ENCODE measurements at regions not wholly inside any gene's neighbourhood (a gene's known extent, or its start where the extent isn't known, plus 50 kb on each side); places are given as distances from the start of the nearest gene placed in this dataset.

DNA sequence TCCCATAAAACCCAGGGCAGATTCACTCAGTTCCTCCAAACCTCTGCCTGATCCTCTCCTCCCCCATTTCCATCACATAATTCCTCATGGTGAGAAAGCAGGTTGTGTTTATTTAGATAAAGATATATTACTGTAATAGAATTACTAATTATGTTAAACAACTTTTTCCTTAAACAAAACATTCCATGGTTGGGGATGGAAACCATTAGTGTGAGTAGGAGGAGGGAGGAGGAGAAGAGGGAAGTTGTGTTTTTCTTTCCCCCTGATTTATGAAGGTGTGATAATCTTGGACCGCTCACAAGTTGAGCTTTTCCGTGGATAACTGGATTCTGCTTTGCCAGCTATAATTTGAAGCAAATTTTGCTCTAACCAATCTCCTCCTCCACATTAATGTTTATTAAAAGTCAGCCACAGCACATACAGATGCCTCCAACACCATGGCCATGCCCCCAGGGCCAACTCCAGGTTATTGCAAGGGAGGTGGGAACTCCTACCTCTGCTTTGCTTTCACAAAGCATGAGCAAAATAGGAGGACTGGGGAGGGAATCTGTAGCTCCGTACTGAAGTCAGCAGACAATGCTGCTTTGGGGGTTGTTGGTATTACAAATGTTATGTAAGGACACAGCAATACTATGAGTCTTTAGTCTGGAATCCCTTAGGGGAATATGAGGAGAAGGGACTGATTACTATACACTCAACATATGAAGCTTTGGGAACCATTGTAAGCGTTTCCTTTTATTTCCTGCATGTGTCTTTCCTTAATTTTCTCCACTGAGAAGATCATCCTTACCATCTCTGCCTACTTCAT is 542.0 kb downstream of the DHX35 start:
- no peak for DNase-seq (ENCODE audit: low spot score)

DNA sequence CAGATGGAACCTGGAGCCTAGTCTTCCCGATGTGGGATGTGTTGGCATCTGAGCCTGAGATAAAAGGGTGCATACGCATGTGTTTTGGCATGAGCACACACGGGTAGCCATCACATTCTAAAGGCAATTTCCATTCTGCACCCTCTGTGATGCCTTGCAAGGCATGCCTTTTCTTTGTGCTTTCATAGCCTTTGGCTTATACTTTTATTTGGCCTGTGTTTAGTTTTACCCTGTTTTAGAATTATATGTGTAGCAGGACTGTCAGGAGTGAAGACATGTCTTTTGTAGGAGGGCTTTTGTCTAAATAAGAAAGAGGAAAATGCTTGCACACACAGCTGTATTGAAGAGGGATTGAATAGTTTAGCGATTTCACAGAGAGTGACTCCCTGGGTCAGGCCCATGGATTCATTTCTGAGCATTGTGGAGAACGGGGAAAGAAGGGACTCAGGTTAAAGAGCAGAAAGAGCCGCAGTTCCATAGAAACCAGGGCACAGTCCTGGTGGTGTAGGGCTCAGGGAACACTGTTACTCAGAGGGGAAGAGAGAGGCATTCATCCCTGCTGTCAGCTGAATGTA is 530.2 kb downstream of the DHX35 start:
- no peak for DNase-seq (ENCODE audit: low spot score)

DNA sequence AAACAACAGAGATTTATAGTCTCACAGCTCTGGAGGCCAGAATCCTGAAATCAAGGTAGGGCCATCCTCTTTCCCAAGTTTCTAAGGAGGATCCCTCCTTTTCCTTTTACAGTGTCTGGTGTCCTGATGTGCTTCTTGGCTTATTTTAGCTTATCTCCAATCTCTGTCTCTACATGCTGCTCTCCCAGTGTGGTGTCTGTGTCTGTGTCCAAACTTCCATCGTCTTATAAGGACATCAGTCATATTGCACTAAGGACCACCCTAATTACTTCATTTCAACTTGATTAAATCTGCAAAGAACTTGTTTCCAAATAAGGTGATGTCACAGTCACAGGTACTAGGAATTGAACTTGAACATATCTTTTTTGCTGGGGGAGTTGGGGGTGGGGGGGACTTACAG is 529.6 kb downstream of the DHX35 start:
- DNase-seq (ENCODE audit: low spot score): no peak

DNA sequence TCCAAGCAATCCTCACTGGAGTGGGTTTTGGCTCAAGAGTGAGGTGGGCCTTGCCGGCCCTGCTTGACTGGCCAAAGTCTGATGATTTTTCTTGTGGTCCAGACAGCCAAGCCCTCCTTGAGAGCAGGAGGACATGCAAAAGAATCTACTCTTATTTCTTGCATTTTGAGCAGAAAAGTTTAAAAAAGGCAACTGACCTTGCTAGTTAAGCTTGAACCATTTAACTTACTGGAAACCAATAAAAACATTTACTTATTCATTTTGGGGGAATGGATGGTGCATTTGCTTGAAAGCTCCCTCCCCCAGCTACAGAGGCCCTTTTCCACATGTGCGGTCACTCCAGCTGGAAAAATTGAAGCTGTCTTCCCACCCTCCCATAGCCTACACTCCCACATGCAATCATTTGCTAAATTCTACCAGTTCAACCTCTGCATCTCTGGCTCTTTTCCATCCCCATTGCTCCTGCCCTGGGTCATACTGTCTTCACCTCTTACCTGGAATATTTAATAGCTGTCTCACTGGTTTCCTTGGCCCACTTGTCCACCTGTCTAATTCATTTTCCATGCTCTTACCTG is 527.9 kb downstream of the DHX35 start:
- no peak for DNase-seq (ENCODE audit: low spot score)

DNA sequence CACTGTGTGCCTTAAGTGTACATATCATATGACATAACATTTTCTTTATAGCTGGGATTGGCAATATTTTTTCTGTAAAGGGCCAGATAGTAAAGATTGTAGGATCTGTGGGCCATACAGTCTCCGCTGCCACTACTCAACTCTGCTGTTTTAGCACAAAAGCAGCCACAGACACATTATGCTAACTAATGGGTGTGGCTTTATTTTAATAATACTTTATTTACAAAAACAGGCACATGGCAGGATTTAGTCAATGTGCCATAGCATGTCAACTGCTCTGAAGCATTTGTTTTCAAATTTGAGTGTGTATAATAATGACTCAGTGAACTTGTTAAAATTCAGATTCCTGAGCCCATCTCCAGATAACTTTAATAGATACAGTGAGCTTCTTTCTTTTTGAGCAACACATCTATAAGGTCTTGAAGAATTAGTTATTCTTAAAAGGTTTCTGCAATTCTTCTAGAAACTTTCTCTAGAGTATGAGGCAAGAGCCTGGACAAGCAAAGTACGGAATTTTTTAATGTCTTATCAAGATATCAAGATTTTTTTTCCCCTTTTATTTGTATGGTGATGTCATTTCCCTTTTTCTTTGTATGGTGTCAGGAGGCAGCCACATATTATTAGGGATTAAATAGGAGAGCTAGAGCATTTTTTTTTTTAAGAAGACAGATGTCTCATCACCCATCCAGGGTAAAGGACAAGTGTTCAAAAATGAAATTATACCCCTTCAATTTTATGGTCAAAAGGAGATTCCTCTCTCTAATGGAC is 518.3 kb downstream of the DHX35 start:
- DNase-seq (ENCODE audit: low spot score): no peak

DNA sequence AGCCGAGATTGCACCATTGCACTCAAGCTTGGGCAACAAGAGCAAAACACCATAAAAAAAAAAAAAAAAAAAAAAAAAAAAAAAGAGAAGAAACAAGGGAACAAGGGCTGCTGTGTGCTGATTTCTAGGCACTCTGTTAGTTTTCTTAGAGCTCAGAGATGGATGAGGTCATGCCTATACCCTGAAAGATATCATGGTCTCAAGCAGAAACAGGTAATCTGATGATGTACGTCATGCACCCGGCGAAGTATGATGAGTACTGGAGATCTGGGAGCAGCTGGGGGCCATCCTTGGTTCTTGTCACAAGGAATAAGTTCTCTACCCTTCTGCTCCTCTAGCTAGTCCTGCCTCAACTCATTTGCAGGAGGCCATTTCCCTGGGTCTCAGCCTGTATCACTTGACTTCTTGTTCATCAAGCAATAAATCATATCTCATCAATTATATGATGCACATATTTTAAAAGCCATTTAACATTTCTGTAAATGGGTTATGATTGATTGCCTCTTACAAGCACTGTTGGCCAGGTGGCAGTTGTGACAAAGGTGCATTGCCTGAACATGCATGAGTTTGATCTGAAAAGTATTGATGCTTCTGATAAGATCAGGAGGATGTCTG is 517.2 kb downstream of the DHX35 start:
- DNase-seq (ENCODE audit: low spot score): no peak

DNA sequence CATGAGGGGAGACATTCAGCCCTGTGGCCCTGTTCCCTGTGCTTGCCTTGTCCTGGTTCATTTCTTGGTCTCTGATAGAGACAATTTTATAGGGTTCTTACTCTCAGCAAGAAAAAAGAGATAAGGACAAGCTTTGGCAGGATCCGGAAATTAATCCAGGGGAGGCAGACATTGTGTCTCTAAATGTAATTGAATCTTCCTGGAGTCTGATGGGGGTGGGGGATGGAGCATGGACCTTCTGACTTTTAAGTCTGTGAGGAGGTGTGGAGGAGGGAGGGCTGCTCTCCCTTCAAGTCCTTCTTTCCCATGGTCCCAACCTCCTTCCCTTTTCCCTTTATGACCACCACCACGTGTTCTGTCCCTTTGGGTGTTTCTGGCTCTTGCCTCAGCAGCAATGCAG is 512.7 kb downstream of the DHX35 start:
- no peak for DNase-seq (ENCODE audit: low spot score)

DNA sequence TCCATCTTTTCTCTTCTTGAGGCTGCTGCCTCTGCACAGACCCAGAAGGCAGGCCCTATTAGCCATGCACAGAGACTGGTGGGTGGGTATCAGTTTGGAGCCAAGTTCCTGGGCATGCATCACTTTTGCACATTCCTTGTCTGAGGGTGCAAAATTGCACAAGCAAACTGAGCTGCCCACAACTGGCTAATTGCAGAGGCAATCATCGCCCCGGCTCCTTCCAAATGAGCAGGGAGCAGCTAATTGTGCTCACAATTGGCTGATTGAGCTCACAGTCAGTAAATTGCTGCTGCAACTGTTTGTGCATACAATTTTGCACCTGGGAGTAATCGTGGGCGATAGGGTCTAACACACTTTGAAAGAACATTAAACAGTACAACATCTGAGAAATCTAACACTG is 511.4 kb downstream of the DHX35 start:
- DNase-seq (ENCODE audit: low spot score): no peak

DNA sequence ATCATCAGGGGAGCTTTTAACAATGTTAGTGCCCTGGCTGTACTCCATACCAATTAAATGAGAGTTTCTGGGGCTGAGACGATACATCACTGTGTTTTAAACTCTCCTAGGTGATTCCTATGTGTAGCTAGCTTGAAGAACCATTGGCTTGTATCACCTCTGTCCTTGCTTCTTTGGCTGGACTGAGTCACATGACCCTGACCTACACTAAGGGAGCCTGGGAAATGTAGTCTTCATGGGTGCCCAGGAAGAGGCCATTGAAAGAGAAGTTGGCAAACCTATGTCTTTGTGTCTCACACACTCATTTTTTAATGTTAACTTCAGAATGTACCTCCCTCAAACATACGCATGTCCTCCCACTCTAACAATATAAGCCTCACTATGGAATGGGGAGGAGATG is 506.6 kb downstream of the DHX35 start:
- DNase-seq (ENCODE audit: low spot score): peak; percentile 10

DNA sequence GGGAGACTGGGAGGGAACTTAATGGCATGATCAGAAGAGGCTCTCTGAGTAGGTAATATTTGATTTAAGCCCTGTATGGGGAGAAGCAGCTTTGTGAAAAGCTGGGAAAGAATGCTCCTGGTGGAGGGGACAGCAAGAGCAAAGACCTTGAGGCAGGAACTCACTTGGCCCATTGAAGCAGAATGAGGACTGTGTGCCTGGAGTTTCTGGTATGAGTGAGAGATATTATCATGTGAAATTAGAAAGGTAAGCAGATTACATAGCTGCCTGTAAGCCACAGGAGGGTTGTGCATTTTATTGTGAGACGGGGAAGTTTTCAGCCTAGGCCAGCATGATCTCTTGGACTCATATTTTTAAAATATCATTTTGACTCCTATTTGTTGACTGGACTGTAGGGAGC is 502.1 kb downstream of the DHX35 start:
- no peak for DNase-seq (ENCODE audit: low spot score)

DNA sequence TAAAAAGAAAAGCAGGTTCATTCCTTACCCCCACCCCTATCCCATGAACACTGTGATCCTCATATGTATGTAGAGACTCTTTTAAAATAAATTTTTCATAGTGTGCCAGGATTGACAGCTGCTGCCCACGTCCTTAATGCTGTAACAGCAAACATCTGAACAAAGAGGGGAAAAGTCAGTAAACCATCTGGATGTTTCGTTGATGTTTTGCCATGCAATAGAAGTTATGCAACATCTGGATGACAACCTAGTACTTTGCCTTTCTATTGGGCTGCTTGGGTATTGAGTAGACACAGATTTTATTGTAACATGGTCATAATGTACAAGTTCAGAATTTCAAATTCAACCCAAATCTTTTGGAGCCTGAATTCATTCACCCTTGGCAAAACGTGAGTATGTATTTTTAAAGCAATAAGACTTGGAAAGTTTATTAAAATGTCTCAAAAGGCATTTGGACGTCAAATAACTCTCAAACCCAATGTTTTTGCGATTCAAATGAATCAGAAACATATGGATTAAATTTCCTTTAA is 500.3 kb downstream of the DHX35 start:
- DNase-seq (ENCODE audit: low spot score): no peak

DNA sequence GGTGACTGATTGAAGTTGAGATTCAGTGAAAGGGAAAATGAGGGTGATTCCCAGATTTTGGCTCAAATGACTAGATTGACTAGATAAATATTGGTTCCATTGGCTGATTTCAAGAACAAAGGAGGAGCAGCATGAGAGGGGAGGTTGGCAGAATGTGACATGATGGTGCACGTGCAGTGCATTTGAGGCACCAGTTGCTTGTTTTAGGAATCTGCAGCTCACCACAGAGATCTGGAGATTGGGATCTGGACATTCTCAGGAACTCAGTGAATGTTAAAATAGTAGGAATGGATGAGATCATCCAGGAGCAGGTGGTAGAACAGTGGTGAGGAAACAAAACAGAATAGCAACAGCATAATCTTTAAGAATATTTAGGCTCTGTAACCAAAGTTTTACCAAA is 496.3 kb downstream of the DHX35 start:
- DNase-seq (ENCODE audit: low spot score): no peak

DNA sequence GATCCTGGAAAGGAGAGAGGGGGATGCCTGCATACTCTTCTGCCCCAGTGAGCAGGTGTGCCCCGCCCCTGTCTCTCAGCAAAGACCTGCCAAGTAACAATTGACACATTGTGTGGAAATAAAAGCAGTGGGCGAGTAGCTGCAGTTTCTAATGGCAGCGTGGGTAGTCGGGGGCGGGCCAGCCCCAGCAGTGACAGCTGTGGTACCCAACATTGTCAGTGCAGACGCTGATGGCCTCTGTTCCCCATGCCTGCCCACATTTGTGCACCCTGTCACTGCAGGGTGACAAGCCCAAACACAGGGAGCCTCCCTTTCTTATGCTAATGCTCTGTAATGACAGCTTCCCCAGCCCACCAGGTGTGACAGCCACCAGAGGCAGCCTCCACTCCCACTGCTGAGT is 491.7 kb downstream of the DHX35 start:
- no peak for DNase-seq (ENCODE audit: low spot score)

DNA sequence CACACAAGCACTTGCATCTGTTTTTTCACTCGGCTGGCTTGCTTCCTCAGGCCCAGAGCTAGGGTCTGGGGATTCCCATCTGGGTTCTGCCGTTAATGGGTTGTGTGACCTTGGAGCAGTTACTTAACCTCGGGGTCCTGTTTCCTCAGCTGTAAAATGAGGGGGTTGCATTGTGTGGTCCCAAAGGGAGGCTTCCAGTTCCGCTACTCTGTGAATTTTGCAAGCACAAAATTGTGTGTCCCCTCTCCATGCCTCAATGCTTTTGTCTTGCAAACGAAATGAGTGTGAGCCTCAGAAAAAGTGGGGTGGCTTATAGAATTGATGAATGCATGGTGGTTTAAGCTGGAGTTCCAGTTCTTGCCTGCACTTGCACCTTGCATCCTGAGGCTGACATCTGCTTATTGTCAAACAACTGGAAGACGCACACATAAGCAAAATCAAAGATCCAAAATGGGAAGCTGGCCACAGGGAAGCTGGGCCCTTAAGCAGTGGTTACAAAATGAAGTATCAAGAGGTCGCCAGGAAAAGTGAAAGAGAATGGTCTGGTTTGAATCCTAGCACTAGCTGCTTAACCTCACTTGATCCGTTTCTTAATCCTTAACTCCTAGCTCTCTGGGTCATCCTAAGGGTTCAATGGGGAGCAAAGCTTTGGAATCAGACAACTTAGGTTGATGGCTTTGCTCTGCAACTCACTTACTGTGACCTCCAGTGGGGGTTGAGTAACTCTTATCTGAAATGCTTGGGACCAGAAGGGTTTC is 490.6 kb downstream of the DHX35 start:
- DNase-seq (ENCODE audit: low spot score): no peak

DNA sequence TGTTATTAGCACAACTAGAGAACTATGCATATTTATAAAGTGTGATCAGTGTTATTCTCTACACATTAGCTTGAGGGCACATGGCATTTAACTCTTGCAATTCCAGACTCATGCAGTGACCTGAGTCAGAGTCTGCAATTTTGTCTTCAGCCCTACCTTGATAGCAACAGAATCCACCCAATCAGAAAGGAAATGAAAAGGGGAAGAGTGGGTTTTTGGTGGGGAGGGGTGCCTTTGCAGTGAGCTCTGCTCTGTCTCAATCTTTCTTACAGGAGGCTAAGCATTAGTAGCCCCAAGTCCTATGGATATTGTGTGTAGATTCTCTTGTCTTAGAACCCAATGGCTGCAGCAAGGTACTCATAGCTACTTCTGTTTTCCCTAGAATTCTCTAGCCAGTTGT is 489.2 kb downstream of the DHX35 start:
- no peak for DNase-seq (ENCODE audit: low spot score)

DNA sequence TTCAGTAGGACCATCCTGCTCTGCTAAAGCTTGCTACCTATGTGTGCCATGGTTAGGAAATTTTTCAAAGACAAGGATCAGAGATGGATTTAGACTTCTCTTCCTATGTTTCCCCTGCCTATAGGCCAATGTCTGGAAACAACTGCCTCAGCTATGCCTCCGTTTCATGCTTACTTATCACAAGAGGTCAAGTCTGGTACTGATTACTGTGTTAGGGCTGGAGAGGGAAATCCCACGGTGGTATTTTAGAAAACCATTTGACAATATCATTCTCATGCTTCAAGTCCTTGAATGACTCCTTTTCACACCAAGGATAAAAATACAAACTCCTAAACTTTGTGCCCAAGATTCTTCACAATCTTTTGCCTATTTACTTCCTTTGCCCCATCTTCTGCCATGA is 484.3 kb downstream of the DHX35 start:
- DNase-seq (ENCODE audit: low spot score): no peak

DNA sequence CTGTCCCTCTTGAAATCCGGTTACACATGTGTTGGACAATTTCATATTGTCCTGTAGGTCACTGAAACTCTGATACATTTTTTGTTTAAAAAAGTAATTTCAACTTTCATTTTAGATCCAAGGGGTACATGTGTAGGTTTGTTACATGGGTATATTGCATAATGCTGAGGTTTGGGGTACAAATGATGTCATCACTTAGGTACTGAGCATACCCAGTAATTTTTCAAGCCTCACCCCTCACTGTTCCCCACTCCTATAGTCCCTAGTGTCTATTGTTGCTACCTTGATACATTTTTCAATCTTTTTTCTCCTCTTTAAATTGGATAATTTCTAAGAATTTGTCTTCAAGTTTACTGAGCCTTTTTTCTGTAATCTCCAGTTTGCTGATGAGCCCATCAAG is 483.0 kb downstream of the DHX35 start:
- DNase-seq (ENCODE audit: low spot score): no peak

DNA sequence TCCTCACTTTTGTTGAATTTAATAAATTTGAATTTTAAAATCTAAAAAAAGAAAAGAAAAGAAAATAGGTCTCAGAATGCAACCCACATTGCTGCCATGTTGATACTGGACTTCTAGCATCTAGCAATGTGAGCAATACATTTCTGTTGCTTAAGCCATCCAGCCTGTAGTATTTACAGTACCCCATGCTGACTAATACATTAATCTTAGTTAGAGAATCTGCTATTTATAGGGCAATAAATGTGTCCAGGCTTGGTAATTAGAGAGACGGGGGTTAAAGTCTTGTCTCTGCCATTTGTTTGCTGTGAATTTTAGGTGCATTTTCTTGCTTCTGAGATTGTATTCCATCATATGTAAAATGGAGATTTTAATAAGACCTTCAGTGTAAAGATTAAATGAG is 471.3 kb downstream of the DHX35 start:
- no peak for DNase-seq (ENCODE audit: low spot score)

DNA sequence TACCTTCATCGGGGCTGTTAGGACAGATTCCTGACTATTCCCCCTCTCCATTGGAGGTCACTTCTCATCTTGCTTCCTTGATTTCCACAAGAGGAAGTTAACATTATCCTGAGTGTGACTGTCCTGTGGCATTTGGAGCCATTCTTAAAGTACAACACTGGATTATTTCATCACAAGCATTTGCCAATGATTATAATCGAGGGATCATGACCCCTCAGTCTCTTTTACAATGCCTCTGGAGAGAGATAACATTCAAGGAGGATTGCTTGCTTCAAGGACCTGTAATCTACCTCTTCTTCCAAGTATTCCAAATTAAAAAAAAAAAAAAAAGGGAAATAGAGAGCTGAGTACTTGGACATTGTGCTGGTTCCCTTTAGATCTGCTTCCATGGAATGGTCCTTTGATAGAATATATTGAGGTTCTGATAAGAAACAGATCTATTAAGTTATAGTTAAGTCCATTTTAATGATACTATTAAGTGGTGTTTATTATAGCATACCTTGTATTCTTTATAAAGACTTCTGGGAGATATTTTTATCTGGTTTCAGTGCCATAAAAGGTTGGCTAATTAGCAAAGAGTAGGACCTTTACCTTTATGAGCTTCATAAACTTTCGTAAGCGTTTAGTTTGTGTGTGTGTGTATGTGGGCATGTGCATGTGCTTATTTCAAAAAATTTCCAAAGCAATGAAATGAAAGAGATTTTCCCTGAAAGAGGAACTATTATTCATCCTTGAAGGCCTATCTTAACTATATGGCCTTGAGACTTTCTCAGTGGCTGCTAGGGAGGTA is 469.1 kb downstream of the DHX35 start:
- DNase-seq (ENCODE audit: low spot score): no peak

DNA sequence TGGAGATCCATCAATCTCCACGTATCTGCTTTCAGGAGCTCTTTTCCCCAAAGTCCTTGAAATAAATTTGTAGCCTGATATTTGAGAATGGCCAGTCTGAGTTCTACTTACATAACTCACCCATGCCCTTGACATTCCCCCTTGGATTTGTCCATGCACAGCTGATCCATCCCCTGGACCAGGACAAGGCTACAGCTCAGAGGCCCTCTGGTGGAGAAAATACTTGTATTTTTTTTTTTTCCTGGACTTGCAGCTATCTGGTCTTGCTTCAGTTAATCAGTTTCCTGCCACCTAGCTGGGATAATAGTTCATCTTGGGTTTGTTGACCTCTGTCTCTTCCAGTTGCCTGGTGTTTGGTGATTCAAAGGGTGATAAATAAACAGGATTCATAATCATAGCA is 467.6 kb downstream of the DHX35 start:
- DNase-seq (ENCODE audit: low spot score): peak; percentile 47
